GM12878 (cell line): ENCODE measurements at regions not wholly inside any gene's neighbourhood (a gene's known extent, or its start where the extent isn't known, plus 50 kb on each side); places are given as distances from the start of the nearest gene placed in this dataset.

Source experiments
- BHLHE40 ChIP-seq, 2 experiments: fragments of 450-650 bp in 1 of 2; IDR thresholded peaks; 2 replicates each; pipeline ENCODE4 v1.6.1; 2011 to 2017; ENCODE audit warnings: low read depth in 2 of 2, borderline replicate concordance in 1 of 2, improper control_type of control experiment in 1 of 2, low read length in 1 of 2, mild to moderate bottlenecking in 1 of 2
- CHD4 ChIP-seq: fragments of 200-600 bp; sonication (generic); IDR thresholded peaks from 2 replicates; pipeline ENCODE4 v1.6.1; 2016; ENCODE audit warnings: mild to moderate bottlenecking
- ESRRA ChIP-seq: IDR thresholded peaks from 2 replicates; pipeline ENCODE4 v1.6.1; 2012; ENCODE audit warnings: mild to moderate bottlenecking, low read length, improper control_type of control experiment
- EZH2 ChIP-seq: IDR thresholded peaks from 2 replicates; pipeline ENCODE4 v1.6.1; 2012; ENCODE audit warnings: low read depth, mild to moderate bottlenecking, control low read depth, inconsistent platforms, low read length, borderline replicate concordance; ENCODE audit not compliant: control insufficient read depth
- FOXK2 ChIP-seq: fragments of 450-650 bp; IDR thresholded peaks from 2 replicates; pipeline ENCODE4 v1.6.1; 2017; ENCODE audit warnings: mild to moderate bottlenecking, moderate library complexity
- HDAC2 ChIP-seq: fragments of 200-600 bp; sonication (generic); IDR thresholded peaks from 2 replicates; pipeline ENCODE4 v1.6.1; 2017
- NRF1 ChIP-seq: conservative IDR thresholded peaks from 2 replicates; pipeline ENCODE4 v1.6.1; 2011; ENCODE audit warnings: mild to moderate bottlenecking, low read depth, low read length, improper control_type of control experiment
- POLR2A ChIP-seq: IDR thresholded peaks from 2 replicates; pipeline ENCODE4 v1.6.1; 2011; ENCODE audit warnings: low read depth, mild to moderate bottlenecking, low read length
- RCOR1 ChIP-seq: conservative IDR thresholded peaks from 2 replicates; pipeline ENCODE4 v1.6.1; 2012; ENCODE audit warnings: low read depth, low read length, improper control_type of control experiment
- RFX5 ChIP-seq: IDR thresholded peaks from 2 replicates; pipeline ENCODE4 v1.6.1; 2011; ENCODE audit warnings: low read depth, low read length, improper control_type of control experiment
- SIN3A ChIP-seq: IDR thresholded peaks from 2 replicates; pipeline ENCODE4 v1.6.1; 2012; ENCODE audit warnings: low read depth, low read length, improper control_type of control experiment
- TF ChIP-seq, protein P1 (sequence below): fragments of 450-650 bp; formaldehyde crosslinking; IDR thresholded peaks from 2 replicates; pipeline ENCODE4 v1.4.0; 2020; ENCODE audit warnings: mild to moderate bottlenecking, moderate library complexity
- TF ChIP-seq, protein P2 (sequence below), 3 experiments: IDR thresholded peaks in 2 of 3; conservative IDR thresholded peaks in 1 of 3; 2 replicates each; pipeline ENCODE4 v1.5.1; 2011; ENCODE audit warnings: low read depth in 3 of 3, low read length in 3 of 3, mild to moderate bottlenecking in 3 of 3, control low read depth in 2 of 3, moderate library complexity in 2 of 3, inconsistent platforms in 1 of 3, mixed read lengths in 1 of 3; ENCODE audit not compliant: control insufficient read depth in 2 of 3, insufficient read depth in 1 of 3; ENCODE audit errors: extremely low read depth in 1 of 3
- TF ChIP-seq, protein P3 (sequence below): fragments of 450-650 bp; IDR thresholded peaks from 2 replicates; pipeline ENCODE4 v1.6.1; 2016; ENCODE audit warnings: mild to moderate bottlenecking

DNA sequence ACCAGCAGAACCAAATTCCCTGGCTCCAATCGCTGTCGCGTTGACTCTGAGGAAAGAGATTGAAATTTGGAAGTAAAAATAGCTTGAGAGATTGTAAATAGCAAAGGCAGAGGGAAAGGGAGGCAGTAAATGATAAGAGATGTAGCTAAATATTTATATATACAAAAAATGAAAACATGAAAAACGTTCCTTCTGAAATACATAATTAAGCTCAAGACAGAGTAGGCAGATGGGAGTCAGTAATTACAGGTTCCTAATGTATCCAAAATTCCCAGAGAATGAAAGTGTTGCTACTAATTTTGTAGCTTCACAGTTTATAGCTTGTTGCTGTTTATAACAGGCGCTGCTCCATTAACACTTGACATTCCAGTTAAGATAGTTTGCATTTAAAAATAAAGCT, 648.7 kb downstream of the KCNA4 start:
- TF ChIP-seq, protein P1, sequence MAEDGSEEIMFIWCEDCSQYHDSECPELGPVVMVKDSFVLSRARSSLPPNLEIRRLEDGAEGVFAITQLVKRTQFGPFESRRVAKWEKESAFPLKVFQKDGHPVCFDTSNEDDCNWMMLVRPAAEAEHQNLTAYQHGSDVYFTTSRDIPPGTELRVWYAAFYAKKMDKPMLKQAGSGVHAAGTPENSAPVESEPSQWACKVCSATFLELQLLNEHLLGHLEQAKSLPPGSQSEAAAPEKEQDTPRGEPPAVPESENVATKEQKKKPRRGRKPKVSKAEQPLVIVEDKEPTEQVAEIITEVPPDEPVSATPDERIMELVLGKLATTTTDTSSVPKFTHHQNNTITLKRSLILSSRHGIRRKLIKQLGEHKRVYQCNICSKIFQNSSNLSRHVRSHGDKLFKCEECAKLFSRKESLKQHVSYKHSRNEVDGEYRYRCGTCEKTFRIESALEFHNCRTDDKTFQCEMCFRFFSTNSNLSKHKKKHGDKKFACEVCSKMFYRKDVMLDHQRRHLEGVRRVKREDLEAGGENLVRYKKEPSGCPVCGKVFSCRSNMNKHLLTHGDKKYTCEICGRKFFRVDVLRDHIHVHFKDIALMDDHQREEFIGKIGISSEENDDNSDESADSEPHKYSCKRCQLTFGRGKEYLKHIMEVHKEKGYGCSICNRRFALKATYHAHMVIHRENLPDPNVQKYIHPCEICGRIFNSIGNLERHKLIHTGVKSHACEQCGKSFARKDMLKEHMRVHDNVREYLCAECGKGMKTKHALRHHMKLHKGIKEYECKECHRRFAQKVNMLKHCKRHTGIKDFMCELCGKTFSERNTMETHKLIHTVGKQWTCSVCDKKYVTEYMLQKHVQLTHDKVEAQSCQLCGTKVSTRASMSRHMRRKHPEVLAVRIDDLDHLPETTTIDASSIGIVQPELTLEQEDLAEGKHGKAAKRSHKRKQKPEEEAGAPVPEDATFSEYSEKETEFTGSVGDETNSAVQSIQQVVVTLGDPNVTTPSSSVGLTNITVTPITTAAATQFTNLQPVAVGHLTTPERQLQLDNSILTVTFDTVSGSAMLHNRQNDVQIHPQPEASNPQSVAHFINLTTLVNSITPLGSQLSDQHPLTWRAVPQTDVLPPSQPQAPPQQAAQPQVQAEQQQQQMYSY (CRISPR knock-in tag): no peak
- TF ChIP-seq SIN3A: no peak
- no peak for TF ChIP-seq HDAC2
- TF ChIP-seq FOXK2: no peak
- TF ChIP-seq ESRRA: no peak
- no peak for TF ChIP-seq NRF1
- TF ChIP-seq, protein P2, sequence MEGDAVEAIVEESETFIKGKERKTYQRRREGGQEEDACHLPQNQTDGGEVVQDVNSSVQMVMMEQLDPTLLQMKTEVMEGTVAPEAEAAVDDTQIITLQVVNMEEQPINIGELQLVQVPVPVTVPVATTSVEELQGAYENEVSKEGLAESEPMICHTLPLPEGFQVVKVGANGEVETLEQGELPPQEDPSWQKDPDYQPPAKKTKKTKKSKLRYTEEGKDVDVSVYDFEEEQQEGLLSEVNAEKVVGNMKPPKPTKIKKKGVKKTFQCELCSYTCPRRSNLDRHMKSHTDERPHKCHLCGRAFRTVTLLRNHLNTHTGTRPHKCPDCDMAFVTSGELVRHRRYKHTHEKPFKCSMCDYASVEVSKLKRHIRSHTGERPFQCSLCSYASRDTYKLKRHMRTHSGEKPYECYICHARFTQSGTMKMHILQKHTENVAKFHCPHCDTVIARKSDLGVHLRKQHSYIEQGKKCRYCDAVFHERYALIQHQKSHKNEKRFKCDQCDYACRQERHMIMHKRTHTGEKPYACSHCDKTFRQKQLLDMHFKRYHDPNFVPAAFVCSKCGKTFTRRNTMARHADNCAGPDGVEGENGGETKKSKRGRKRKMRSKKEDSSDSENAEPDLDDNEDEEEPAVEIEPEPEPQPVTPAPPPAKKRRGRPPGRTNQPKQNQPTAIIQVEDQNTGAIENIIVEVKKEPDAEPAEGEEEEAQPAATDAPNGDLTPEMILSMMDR (IDR thresholded peaks at IDR 0.05 in 2 of 3, conservative IDR thresholded peaks at IDR 0.05 in 1 of 3; ENCODE audit: control insufficient read depth in 2 of 3, extremely low read depth in 1 of 3, insufficient read depth in 1 of 3, low read depth in 3 of 3, low read length in 3 of 3): no peak
- no peak for TF ChIP-seq CHD4
- no peak for TF ChIP-seq EZH2
- no peak for TF ChIP-seq BHLHE40 (IDR thresholded peaks at IDR 0.05; ENCODE audit: borderline replicate concordance in 1 of 2, low read depth in 2 of 2, low read length in 1 of 2)
- TF ChIP-seq RCOR1: no peak
- TF ChIP-seq, protein P3, sequence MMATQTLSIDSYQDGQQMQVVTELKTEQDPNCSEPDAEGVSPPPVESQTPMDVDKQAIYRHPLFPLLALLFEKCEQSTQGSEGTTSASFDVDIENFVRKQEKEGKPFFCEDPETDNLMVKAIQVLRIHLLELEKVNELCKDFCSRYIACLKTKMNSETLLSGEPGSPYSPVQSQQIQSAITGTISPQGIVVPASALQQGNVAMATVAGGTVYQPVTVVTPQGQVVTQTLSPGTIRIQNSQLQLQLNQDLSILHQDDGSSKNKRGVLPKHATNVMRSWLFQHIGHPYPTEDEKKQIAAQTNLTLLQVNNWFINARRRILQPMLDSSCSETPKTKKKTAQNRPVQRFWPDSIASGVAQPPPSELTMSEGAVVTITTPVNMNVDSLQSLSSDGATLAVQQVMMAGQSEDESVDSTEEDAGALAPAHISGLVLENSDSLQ: no peak
- no peak for TF ChIP-seq POLR2A
- TF ChIP-seq RFX5: no peak
